ENCODE measurements at regions not wholly inside any gene's neighbourhood (a gene's known extent, or its start where the extent isn't known, plus 50 kb on each side); places are given as distances from the start of the nearest gene placed in this dataset.

GRCh38 chr5:21649969-21650368 lies 1203.2 kb downstream of the CDH12 start:
- Histone ChIP-seq H3K9me3 (ENCODE audit: low read depth) (no peaks in the 10 kb centered on the region), H3K4me1 (ENCODE audit: low read depth) (no peaks in the 10 kb centered on the region), H3K27ac (no peak overlapping the region), H3K27me3 (no peaks in the 10 kb centered on the region), H3K36me3 (no peaks in the 10 kb centered on the region), H3K4me3 (no peak overlapping the region)
- no peak for DNase-seq (ENCODE audit: low read depth in 1 of 2, low spot score in 1 of 2)
- TF ChIP-seq, protein P1, sequence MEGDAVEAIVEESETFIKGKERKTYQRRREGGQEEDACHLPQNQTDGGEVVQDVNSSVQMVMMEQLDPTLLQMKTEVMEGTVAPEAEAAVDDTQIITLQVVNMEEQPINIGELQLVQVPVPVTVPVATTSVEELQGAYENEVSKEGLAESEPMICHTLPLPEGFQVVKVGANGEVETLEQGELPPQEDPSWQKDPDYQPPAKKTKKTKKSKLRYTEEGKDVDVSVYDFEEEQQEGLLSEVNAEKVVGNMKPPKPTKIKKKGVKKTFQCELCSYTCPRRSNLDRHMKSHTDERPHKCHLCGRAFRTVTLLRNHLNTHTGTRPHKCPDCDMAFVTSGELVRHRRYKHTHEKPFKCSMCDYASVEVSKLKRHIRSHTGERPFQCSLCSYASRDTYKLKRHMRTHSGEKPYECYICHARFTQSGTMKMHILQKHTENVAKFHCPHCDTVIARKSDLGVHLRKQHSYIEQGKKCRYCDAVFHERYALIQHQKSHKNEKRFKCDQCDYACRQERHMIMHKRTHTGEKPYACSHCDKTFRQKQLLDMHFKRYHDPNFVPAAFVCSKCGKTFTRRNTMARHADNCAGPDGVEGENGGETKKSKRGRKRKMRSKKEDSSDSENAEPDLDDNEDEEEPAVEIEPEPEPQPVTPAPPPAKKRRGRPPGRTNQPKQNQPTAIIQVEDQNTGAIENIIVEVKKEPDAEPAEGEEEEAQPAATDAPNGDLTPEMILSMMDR (IDR thresholded peaks at IDR 0.05; ENCODE audit: low read depth, low read length), result no peak

- TF ChIP-seq, protein P1 (IDR thresholded peaks at IDR 0.05; ENCODE audit: low read depth, low read length), result no peak
- DNase-seq (ENCODE audit: low read depth in 1 of 2, low spot score in 1 of 2), result peak in 1 of 2 donors; percentile 21
- H3K4me3 ChIP-seq, result no peak overlapping the region
- H3K4me1 ChIP-seq (ENCODE audit: low read depth), result no peaks in the 10 kb centered on the region
- no peaks in the 10 kb centered on the region for H3K27me3 ChIP-seq
- no peak overlapping the region for H3K27ac ChIP-seq
- H3K36me3 ChIP-seq, result no peaks in the 10 kb centered on the region
- H3K9me3 ChIP-seq (ENCODE audit: low read depth), result no peaks in the 10 kb centered on the region
These were observed 1206.7 kb downstream of the CDH12 start for GRCh38 chr5:21646469-21646868.

DNA sequence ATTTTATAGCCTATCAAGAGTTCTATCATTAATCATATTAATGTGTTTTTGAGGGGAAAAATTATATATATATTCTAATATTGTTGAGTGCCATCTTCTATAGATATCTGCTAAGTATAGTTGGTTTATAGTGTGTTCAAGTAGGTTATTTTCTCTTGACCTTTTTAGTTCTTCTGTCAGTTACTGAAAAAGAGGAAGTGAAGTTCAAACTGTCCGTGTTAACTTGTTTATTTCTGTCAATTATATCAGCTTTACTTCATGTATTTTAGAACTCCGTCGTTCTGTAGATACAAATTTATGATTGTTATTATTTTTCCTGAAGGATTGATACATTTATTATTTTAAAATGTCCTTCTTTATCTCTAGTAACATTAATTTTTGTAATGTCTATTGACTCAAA lies 1209.1 kb downstream of the CDH12 start:
- Histone ChIP-seq H3K27me3 (no peaks in the 10 kb centered on the region), H3K36me3 (no peaks in the 10 kb centered on the region), H3K9me3 (ENCODE audit: low read depth) (no peaks in the 10 kb centered on the region), H3K4me3 (no peak overlapping the region), H3K4me1 (ENCODE audit: low read depth) (no peaks in the 10 kb centered on the region), H3K27ac (no peak overlapping the region)
- TF ChIP-seq, protein P1 (IDR thresholded peaks at IDR 0.05; ENCODE audit: low read depth, low read length), result no peak
- DNase-seq (ENCODE audit: low read depth in 1 of 2, low spot score in 1 of 2), result no peak

- TF ChIP-seq, protein P1 (IDR thresholded peaks at IDR 0.05; ENCODE audit: low read depth, low read length), result no peak
- no peaks in the 10 kb centered on the region for H3K4me1 ChIP-seq (ENCODE audit: low read depth)
- H3K9me3 ChIP-seq (ENCODE audit: low read depth), result no peaks in the 10 kb centered on the region
- no peak overlapping the region for H3K27ac ChIP-seq
- DNase-seq (ENCODE audit: low read depth in 1 of 2, low spot score in 1 of 2), result no peak
- H3K27me3 ChIP-seq, result no peaks in the 10 kb centered on the region
- no peaks in the 10 kb centered on the region for H3K36me3 ChIP-seq
- H3K4me3 ChIP-seq, result no peak overlapping the region
These were observed 1210.8 kb downstream of the CDH12 start for GRCh38 chr5:21642312-21642711.

DNA sequence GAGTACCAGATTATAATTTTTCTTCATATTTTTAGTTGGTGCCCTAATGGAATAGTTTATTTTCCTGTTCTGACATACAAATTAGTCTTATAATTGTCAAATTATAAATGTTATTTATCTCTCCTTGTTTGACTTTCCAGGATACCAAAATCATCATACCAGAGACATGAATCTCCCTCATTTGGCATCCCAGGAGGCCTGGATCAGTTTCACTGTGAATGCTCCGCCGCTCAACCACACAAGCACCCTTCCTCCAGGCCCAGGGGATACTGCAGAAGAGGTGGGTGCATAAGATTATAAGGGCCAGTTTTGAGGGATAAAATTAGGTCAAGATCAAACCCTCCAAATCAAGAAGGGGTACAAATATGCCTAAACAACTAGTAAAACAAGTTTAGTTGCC lies 1229.3 kb downstream of the CDH12 start:
- no peaks in the 10 kb centered on the region for H3K36me3 ChIP-seq
- H3K4me3 ChIP-seq, result no peak overlapping the region
- DNase-seq (ENCODE audit: low read depth in 1 of 2, low spot score in 1 of 2), result no peak
- TF ChIP-seq, protein P1 (IDR thresholded peaks at IDR 0.05; ENCODE audit: low read depth, low read length), result no peak
- H3K9me3 ChIP-seq (ENCODE audit: low read depth), result no peaks in the 10 kb centered on the region
- H3K27ac ChIP-seq, result no peak overlapping the region
- H3K4me1 ChIP-seq (ENCODE audit: low read depth), result no peaks in the 10 kb centered on the region
- H3K27me3 ChIP-seq, result no peaks in the 10 kb centered on the region

Data from cardiac muscle cell (in vitro differentiated cells and primary cell).